Body of pancreas (tissue), 4 donors: ENCODE measurements at regions not wholly inside any gene's neighbourhood (a gene's known extent, or its start where the extent isn't known, plus 50 kb on each side); places are given as distances from the start of the nearest gene placed in this dataset.

Experiments
- POLR2A ChIP-seq, 3 donors: fragments of 450-650 bp; IDR thresholded peaks; one replicate each; pipeline ENCODE4 v1.6.1; 2016; ENCODE audit warnings: antibody characterized with exemption in 3 of 3, mild to moderate bottlenecking in 2 of 3
- TF ChIP-seq, protein P1 (sequence below), 7 experiments: fragments of 450-650 bp in 4 of 7; fragments of 200-600 bp in 3 of 7; sonication (generic) in 3 of 7; IDR thresholded peaks; one replicate each; pipeline ENCODE4 v1.5.1; 2016 to 2019; ENCODE audit warnings: antibody characterized with exemption in 7 of 7

- TF ChIP-seq, protein P1, sequence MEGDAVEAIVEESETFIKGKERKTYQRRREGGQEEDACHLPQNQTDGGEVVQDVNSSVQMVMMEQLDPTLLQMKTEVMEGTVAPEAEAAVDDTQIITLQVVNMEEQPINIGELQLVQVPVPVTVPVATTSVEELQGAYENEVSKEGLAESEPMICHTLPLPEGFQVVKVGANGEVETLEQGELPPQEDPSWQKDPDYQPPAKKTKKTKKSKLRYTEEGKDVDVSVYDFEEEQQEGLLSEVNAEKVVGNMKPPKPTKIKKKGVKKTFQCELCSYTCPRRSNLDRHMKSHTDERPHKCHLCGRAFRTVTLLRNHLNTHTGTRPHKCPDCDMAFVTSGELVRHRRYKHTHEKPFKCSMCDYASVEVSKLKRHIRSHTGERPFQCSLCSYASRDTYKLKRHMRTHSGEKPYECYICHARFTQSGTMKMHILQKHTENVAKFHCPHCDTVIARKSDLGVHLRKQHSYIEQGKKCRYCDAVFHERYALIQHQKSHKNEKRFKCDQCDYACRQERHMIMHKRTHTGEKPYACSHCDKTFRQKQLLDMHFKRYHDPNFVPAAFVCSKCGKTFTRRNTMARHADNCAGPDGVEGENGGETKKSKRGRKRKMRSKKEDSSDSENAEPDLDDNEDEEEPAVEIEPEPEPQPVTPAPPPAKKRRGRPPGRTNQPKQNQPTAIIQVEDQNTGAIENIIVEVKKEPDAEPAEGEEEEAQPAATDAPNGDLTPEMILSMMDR (IDR thresholded peaks at IDR 0.05), result no peak
- TF ChIP-seq POLR2A (IDR thresholded peaks at IDR 0.05), result no peak
These were observed 60.9 kb upstream of the ZC3H12C start for GRCh38 chr11:110032259-110032658.
